B cell (primary cell): ENCODE measurements at regions not wholly inside any gene's neighbourhood (a gene's known extent, or its start where the extent isn't known, plus 50 kb on each side); places are given as distances from the start of the nearest gene placed in this dataset.

Experiments used
- CTCF ChIP-seq: fragments of 200-600 bp; IDR thresholded peaks from one replicate; pipeline ENCODE4 v1.8.0; 2022; ENCODE audit warnings: antibody characterized with exemption, mild to moderate bottlenecking
- EZH2 ChIP-seq: IDR thresholded peaks from 2 replicates; pipeline ENCODE4 v1.6.1; 2012; ENCODE audit warnings: borderline replicate concordance, low read depth, mild to moderate bottlenecking, moderate library complexity, low read length; ENCODE audit not compliant: insufficient read depth, poor library complexity, severe bottlenecking

DNA sequence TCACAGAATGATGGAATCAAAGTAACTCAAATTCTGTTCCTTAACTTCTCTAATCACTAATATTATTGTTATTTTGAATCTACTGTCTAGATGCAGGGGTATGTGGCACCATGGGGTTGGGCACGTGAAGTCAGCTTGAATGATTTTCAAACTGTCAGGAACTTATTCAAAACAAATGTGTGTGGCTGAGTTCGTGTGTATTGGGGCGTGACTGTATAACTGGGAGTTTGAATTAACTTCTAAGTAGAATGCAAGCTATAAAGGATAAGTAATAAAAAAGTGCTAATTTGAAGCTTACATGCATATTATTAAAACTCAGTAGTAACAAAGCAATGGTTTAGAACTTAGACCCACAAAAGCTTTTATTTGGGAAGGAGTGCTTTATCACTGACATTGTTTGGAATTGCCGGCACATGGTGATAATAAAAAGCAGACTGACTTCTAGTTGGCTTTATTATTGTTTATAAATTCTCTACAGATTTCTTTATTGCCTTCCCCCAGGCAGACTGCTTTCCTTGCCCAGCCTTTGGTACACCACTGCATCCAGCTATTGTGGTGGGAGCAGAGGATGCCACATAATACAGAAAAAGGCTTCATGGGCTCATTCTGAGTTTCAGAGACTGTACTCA, 84.3 kb downstream of the TENT5C start:
- TF ChIP-seq CTCF (no peak), EZH2 (no peak)
